ENCODE measurements at regions not wholly inside any gene's neighbourhood (a gene's known extent, or its start where the extent isn't known, plus 50 kb on each side); places are given as distances from the start of the nearest gene placed in this dataset.

GRCh38 chr11:114758627-114759026 is 80.3 kb downstream of the NXPE2 start:
- DNase-seq (ENCODE audit: low read depth, low spot score): no peak

GRCh38 chr11:114762408-114762807 is 84.1 kb downstream of the NXPE2 start:
- peak; percentile 3 for DNase-seq (ENCODE audit: low read depth, low spot score)

GRCh38 chr11:114764563-114764962 is 86.2 kb downstream of the NXPE2 start:
- DNase-seq (ENCODE audit: low read depth, low spot score): no peak

GRCh38 chr11:114771172-114771571 is 92.8 kb downstream of the NXPE2 start:
- DNase-seq (ENCODE audit: low read depth, low spot score): no peak

GRCh38 chr11:114773541-114774338 is 95.4 kb downstream of the NXPE2 start:
- no peak for DNase-seq (ENCODE audit: low read depth, low spot score)

DNA sequence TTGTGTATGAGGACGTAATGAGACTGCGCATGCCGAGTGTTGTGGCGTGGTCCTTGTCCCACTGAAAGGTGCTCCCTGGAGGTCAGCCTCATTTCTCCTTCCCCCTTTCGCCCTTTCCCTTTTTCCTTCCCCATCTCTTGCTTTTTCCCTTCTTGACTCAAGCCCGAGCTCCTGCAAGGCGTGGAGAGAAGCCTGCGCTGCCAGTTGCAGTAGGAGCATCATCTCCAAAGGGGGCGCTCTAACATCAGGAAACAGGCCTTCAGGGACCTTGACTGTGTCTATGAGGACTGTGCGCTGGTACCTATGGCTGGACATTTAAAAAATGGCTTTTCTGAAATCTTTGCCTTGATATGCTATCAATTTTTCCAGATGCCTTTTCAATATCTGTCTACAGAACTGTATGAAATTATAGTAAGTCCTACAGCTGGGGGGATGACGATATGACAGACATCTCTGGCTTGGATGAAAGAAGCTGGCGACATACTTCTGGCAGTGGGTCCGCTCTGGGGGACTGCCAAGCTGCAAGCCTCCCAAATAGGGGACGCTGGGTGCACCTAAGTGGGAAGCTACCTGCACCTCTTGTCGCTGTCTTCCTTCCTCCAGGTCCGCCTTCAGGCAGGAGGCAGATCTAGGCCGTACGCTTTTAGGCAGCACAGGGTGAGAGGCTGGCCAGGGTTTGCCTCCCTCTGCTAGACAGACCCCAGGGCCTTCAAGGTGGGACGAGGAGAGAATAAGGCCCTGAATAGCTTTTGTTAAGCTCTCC is 96.5 kb downstream of the NXPE2 start:
- DNase-seq (ENCODE audit: low read depth, low spot score): no peak

DNA sequence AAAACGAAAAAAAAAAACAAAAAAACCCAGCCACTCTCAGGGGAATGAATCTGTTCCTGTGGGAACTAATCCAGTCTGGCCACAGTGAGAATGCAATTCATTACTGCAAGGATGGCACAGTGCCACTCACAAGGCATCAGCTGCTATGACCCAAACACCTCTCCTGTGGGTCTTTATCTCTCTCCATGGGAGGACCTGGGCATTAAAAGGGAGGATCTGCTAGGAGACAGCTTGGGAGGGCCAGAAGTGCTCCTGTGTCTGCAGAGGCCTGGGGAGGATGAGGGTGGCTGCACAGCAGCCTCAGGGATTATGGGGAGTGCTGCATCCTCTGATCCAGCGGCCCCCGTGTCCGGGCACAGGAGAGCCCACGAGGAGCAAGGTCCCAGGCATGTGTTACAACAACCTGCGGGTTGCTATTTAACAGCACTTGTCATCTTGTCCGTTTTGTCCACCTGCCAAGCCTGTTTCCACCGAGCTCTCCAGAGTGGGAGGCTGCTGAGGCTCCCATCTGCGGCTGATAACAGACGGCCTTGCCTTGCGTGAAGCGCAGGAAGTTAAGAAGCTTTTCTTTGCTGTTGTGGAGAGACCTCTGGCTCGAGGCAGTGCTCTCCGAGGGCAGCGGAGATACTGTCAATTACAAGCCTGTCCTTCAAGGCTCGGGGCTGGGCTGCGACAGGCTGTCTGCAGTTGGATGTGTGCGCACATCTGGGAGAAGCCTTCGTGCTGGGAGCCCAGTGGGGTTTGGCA is 97.7 kb downstream of the NXPE2 start:
- no peak for DNase-seq (ENCODE audit: low read depth, low spot score)

- DNase-seq (ENCODE audit: low read depth, low spot score): no peak
Measured at GRCh38 chr11:114776956-114777355, 98.6 kb downstream of the NXPE2 start.

- DNase-seq (ENCODE audit: low read depth, low spot score): no peak
Measured at GRCh38 chr11:114779189-114779588, 100.9 kb downstream of the NXPE2 start.

GRCh38 chr11:114782650-114783310 is 104.5 kb downstream of the NXPE2 start:
- no peak for DNase-seq (ENCODE audit: low read depth, low spot score)

DNA sequence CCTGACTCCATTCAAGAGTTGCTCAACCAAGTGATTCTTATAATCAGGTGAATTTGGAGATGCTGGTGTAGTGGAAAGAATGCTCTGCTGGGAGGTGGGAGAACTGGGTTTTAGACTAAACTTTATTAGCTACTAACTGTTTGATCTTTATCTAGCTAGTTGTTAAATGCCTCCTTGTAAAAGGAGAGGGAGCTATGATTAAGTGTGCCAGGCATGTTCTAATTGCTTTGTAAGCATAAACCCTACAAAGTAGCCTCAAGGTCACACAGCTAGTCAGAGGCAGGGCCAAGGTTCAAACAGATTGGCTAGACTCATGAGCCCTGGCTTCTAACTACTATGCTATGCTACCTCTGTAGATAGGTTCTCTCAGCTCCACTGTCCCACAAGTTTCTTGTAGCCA is 105.5 kb downstream of the NXPE2 start:
- DNase-seq (ENCODE audit: low read depth, low spot score): no peak

GRCh38 chr11:114784216-114784615 is 105.9 kb downstream of the NXPE2 start:
- no peak for DNase-seq (ENCODE audit: low read depth, low spot score)

GRCh38 chr11:114784891-114785290 is 106.6 kb downstream of the NXPE2 start:
- DNase-seq (ENCODE audit: low read depth, low spot score): no peak

DNA sequence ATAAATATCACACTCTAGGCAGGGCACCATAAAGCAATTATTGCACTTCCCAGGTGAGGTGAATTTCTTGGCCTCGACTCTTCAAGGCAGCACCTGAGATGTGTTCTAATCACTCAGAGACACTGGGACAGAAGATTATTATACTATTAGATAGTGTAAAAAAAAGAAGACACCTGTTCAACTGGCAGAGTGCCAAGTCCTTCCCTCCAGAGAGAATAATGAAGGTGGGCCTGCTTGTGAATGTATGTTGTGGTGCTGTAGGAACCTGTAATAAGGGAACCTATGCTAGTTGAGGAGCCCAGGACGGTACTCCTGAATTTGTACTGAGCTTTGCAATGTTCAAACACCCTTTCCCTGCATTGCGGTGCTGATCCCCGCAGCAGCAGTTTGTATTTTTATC is 107.5 kb downstream of the NXPE2 start:
- no peak for DNase-seq (ENCODE audit: low read depth, low spot score)

- DNase-seq (ENCODE audit: low read depth, low spot score): no peak
Measured at GRCh38 chr11:114787126-114787525, 108.8 kb downstream of the NXPE2 start.

- DNase-seq (ENCODE audit: low read depth, low spot score): no peak
Measured at GRCh38 chr11:114790910-114791309, 112.6 kb downstream of the NXPE2 start.

- no peak for DNase-seq (ENCODE audit: low read depth, low spot score)
Measured at GRCh38 chr11:114794048-114794684, 115.8 kb downstream of the NXPE2 start.

DNA sequence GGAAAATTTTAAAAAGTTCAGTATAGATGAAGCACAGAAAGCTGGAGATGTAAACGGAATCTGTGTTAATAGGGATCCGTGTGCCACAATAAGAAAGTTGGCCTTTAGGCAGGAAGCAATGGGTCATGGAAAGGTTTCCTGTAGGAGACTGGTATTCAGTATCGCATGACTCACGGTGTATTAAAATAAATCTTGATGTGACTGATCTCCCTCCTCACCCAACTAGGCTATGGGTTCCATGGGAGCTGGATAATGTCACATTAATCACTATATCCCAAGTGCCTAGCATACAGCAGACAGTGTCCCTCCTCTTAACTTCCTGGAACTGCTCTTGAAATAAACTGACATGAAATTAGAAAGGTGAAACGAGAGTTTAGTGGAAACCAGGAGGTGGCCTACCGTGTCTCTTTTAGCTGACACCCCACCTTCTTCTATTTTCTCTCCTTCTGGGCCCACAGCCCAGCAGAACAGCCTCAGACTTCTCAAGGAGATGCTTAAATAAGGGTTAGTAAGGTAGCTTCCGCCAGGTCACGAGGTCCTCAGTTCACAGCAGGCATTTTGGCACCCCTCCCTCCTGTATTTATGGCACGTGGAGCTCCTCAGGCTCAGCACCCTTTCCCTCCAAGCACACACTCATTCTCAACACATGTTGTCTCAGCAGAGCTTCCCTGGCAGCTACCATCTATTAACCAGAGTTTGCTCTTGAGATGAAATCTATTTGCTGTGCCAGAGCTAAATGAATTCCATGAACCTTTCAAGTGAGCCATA is 118.8 kb downstream of the NXPE2 start:
- no peak for DNase-seq (ENCODE audit: low read depth, low spot score)

DNA sequence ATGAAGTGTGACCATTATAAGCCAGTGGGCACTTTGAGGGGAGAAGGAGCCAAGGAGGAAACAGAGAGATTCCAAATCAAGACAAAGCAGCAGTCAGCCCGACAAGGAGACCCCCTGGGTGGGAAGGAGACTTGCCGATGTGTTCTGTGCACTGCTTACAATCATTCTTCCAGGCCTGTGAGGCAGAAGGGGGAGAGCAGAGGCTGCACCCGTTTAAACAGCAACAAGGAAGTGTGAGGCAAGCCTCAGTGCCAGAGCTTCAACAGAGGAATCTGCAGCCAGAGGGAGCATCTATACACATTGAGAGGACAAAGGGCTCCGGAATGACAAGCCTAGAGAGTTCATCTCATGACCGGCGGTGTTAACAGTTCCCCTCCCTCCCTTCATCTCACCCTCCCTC is 121.1 kb downstream of the NXPE2 start:
- DNase-seq (ENCODE audit: low read depth, low spot score): no peak

- no peak for DNase-seq (ENCODE audit: low read depth, low spot score)
Measured at GRCh38 chr11:114801773-114802172, 123.4 kb downstream of the NXPE2 start.

GRCh38 chr11:114802878-114803277 is 124.6 kb downstream of the NXPE2 start:
- no peak for DNase-seq (ENCODE audit: low read depth, low spot score)
